GM12878 (cell line): ENCODE measurements at regions not wholly inside any gene's neighbourhood (a gene's known extent, or its start where the extent isn't known, plus 50 kb on each side); places are given as distances from the start of the nearest gene placed in this dataset.

Source experiments
- ATAC-seq: fragments of 200-7000 bp; cut with Tn5 transposase; 3 replicates; pipeline ENCODE4 v1.9.1; 2020; ENCODE audit warnings: mild to moderate bottlenecking, moderate library complexity
- BruUV-seq: library from RNA; stranded (reverse); fragments of 400-500 nt; replicated peaks from 2 replicates; lab custom pipeline; 2021; lab: Mats Ljungman, UMichigan
- CTCF ChIA-PET: fragments of 300-600 bp; sonication (Branson Sonifier 250); formaldehyde crosslinking; extraction: SDS; loops from one replicate; lab custom pipeline; 2021; ENCODE audit warnings: inconsistent platforms; lab: Yijun Ruan, JAX
- POLR2A ChIA-PET: fragments of 350-600 bp; formaldehyde crosslinking; extraction: SDS; loops from one replicate; lab custom pipeline; 2021; ENCODE audit warnings: inconsistent platforms; lab: Charles Lee
- RAD21 ChIA-PET: fragments of 300-600 bp; sonication (Branson Sonifier 250); formaldehyde crosslinking; loops from one replicate; lab custom pipeline; 2023; ENCODE audit warnings: antibody characterized with exemption; ENCODE audit not compliant: unreplicated experiment; lab: Charles Lee
- SMC1A ChIA-PET: fragments of 300-600 bp; sonication (Branson Sonifier 250); formaldehyde crosslinking; loops from one replicate; lab custom pipeline; 2023; ENCODE audit not compliant: unreplicated experiment, uncharacterized antibody; lab: Charles Lee
- DNase-seq: peaks from one replicate; pipeline ENCODE4 v3.0.0-alpha.2; 2011; ENCODE audit warnings: low read depth, low spot score
- FAIRE-seq: peaks from 3 replicates; lab custom pipeline; 2011; peaks lifted over from hg19 to GRCh38; lab: Jason Lieb, UNC
- H2AFZ ChIP-seq: 2 replicates; pipeline ENCODE4 v1.6.0; 2011; ENCODE audit warnings: low read depth, low read length, control low read depth; ENCODE audit not compliant: control insufficient read depth
- H3K27ac ChIP-seq: 2 replicates; pipeline ENCODE4 v1.5.1; 2011; ENCODE audit warnings: control low read depth; ENCODE audit not compliant: control insufficient read depth, insufficient read depth
- H3K27me3 ChIP-seq, 2 experiments: replicated peaks in 1 of 2; 2 replicates each; pipeline versions ENCODE4 v1.6.0 to v1.6.1; 2011; ENCODE audit warnings: low read length in 1 of 2; ENCODE audit not compliant: control insufficient read depth in 2 of 2, insufficient read depth in 2 of 2
- H3K36me3 ChIP-seq, 2 experiments: 2 replicates each; pipeline ENCODE4 v1.5.1; 2011; ENCODE audit warnings: low read length in 1 of 2; ENCODE audit not compliant: control insufficient read depth in 2 of 2, insufficient read depth in 2 of 2
- H3K4me1 ChIP-seq: 2 replicates; pipeline ENCODE4 v1.6.1; 2011; ENCODE audit warnings: mild to moderate bottlenecking, low read length, moderate library complexity, mixed read lengths; ENCODE audit not compliant: control insufficient read depth, insufficient read depth
- H3K4me2 ChIP-seq: 2 replicates; pipeline ENCODE4 v1.6.0; 2011; ENCODE audit warnings: control low read depth; ENCODE audit not compliant: control insufficient read depth, insufficient read depth
- H3K4me3 ChIP-seq: fragments of 200-600 bp; sonication (generic); 2 replicates; pipeline ENCODE4 v1.5.1; 2016
- H3K79me2 ChIP-seq: 2 replicates; pipeline ENCODE4 v1.6.0; 2011; ENCODE audit warnings: low read length; ENCODE audit not compliant: control insufficient read depth, insufficient read depth
- H3K9ac ChIP-seq: 2 replicates; pipeline ENCODE4 v1.8.0; 2011; ENCODE audit warnings: low read length, control low read depth, mixed read lengths; ENCODE audit not compliant: control insufficient read depth, insufficient read depth
- H3K9me3 ChIP-seq: replicated peaks from 3 replicates; pipeline ENCODE4 v1.5.1; 2011; ENCODE audit warnings: mild to moderate bottlenecking, low read length; ENCODE audit not compliant: control insufficient read depth, insufficient read depth
- H4K20me1 ChIP-seq: 2 replicates; pipeline ENCODE4 v1.6.0; 2011; ENCODE audit not compliant: control insufficient read depth, insufficient read depth
- ATF7 ChIP-seq: fragments of 450-650 bp; IDR thresholded peaks from 2 replicates; pipeline ENCODE4 v1.6.1; 2016; ENCODE audit warnings: low read depth, mild to moderate bottlenecking
- BMI1 ChIP-seq: fragments of 450-650 bp; IDR thresholded peaks from 2 replicates; pipeline ENCODE4 v1.6.1; 2016; ENCODE audit warnings: mild to moderate bottlenecking, moderate library complexity, borderline replicate concordance
- CBFB ChIP-seq: IDR thresholded peaks from 2 replicates; pipeline ENCODE4 v1.6.1; 2016; ENCODE audit warnings: antibody characterized with exemption, low read depth
- EED ChIP-seq: sonication (generic); IDR thresholded peaks from 2 replicates; pipeline ENCODE4 v1.6.1; 2016; ENCODE audit warnings: antibody characterized with exemption, low read depth
- NR2C1 ChIP-seq: fragments of 450-650 bp; IDR thresholded peaks from 2 replicates; pipeline ENCODE4 v1.6.1; 2017; ENCODE audit warnings: antibody characterized with exemption, mild to moderate bottlenecking, moderate library complexity
- POU2F2 ChIP-seq: IDR thresholded peaks from 3 replicates; pipeline ENCODE4 v1.6.1; 2011; ENCODE audit warnings: low read depth, mild to moderate bottlenecking, low read length, borderline replicate concordance
- SPI1 ChIP-seq: IDR thresholded peaks from 2 replicates; pipeline ENCODE4 v1.6.1; 2011; ENCODE audit warnings: low read depth, mild to moderate bottlenecking, low read length, moderate library complexity, borderline replicate concordance; ENCODE audit not compliant: insufficient read depth
- SRF ChIP-seq, 2 experiments: IDR thresholded peaks; 2 replicates each; pipeline ENCODE4 v1.6.1; 2011; ENCODE audit warnings: low read depth in 2 of 2, low read length in 2 of 2, mild to moderate bottlenecking in 1 of 2, moderate library complexity in 1 of 2
- TARDBP ChIP-seq: IDR thresholded peaks from 2 replicates; pipeline ENCODE4 v1.6.1; 2016; ENCODE audit warnings: borderline replicate concordance
- TBL1XR1 ChIP-seq: IDR thresholded peaks from 2 replicates; pipeline ENCODE4 v1.6.1; 2012; ENCODE audit warnings: low read depth, low read length, improper control_type of control experiment
- TCF12 ChIP-seq: IDR thresholded peaks from 2 replicates; pipeline ENCODE4 v1.6.1; 2011; ENCODE audit warnings: low read depth, mild to moderate bottlenecking, low read length
- YBX1 ChIP-seq: fragments of 450-650 bp; IDR thresholded peaks from 2 replicates; pipeline ENCODE4 v1.6.1; 2016; ENCODE audit warnings: antibody characterized with exemption
- ZNF384 ChIP-seq: IDR thresholded peaks from 2 replicates; pipeline ENCODE4 v1.6.1; 2012; ENCODE audit warnings: low read depth, mild to moderate bottlenecking, low read length, improper control_type of control experiment, borderline replicate concordance
- ZNF622 ChIP-seq: fragments of 450-650 bp; IDR thresholded peaks from 2 replicates; pipeline ENCODE4 v1.6.1; 2017; ENCODE audit warnings: mild to moderate bottlenecking, inconsistent platforms
- WGBS: methylation state at CpG from one replicate; pipeline ENCODE4 v1.1.6; 2016; ENCODE audit warnings: low lambda C conversion rate; ENCODE audit not compliant: insufficient replicate concordance, insufficient coverage; ENCODE audit errors: missing lambda C conversion rate; 5-methylcytosine and 5-hydroxymethylcytosine counted together
- in situ Hi-C: fragments of 300-500 bp; cut with MboI; formaldehyde crosslinking; loops from 9 replicates; pipeline ENCODE4 v1.14.3; 2018; ENCODE audit warnings: mixed read lengths
- intact Hi-C: fragments of 100-400 bp; cut with micrococcal nuclease; formaldehyde crosslinking; loops from one replicate; pipeline ENCODE4 v1.14.2; 2022; ENCODE audit not compliant: unreplicated experiment
- TF ChIP-seq, protein P1 (sequence below): IDR thresholded peaks from 2 replicates; pipeline ENCODE4 v1.6.1; 2011; ENCODE audit warnings: borderline replicate concordance, low read depth, mild to moderate bottlenecking, moderate library complexity, mixed read lengths, low read length; ENCODE audit not compliant: insufficient read depth; ENCODE audit errors: extremely low read length
- TF ChIP-seq, protein P2 (sequence below): fragments of 450-650 bp; IDR thresholded peaks from 2 replicates; pipeline ENCODE4 v1.6.1; 2016; ENCODE audit warnings: mild to moderate bottlenecking, moderate library complexity, borderline replicate concordance
- TF ChIP-seq, protein P3 (sequence below): fragments of 450-650 bp; IDR thresholded peaks from 2 replicates; pipeline ENCODE4 v1.6.1; 2017; ENCODE audit warnings: antibody characterized with exemption, mild to moderate bottlenecking, moderate library complexity

DNA sequence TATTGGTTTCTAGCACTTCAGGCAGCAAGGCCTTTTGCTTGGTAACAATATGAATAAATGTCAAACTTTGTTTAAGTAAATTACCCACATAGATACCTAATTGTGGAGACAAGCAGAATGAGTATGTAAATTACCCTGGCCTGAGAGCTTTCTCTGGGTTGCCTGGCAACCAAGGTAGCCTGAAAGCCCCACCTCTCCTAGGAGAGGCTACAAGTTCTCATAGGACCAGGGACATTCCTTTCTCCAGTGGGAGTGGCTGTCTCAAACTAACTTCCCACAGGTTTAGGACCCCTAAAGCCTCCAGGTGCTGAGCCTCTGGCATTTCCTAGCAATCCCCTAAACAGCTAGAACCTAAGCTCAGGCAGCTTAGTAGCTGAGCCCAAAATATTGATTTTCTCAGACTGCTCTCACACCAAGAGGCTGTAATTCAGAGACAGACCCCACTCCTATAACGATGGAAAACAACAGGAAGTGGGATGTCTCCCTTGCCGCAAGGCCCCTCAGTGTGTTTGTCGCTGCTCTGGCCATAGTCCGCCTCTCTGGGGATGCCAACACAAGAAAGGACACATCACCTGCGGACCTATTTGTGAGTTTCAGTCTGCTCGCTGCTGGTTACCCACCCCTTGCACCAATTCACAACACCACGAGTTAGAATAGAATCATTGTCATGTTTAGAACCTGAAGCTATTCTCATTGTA lies 207.3 kb downstream of the DLEU7 start:
- peak; percentile 89 for TF ChIP-seq BMI1
- no peak for TF ChIP-seq YBX1
- TF ChIP-seq ATF7, result no peak
- TF ChIP-seq, protein P1, sequence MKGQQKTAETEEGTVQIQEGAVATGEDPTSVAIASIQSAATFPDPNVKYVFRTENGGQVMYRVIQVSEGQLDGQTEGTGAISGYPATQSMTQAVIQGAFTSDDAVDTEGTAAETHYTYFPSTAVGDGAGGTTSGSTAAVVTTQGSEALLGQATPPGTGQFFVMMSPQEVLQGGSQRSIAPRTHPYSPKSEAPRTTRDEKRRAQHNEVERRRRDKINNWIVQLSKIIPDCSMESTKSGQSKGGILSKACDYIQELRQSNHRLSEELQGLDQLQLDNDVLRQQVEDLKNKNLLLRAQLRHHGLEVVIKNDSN, result no peak
- no peak for TF ChIP-seq SRF (IDR thresholded peaks at IDR 0.05; ENCODE audit: low read depth in 2 of 2, low read length in 2 of 2)
- TF ChIP-seq, protein P2, sequence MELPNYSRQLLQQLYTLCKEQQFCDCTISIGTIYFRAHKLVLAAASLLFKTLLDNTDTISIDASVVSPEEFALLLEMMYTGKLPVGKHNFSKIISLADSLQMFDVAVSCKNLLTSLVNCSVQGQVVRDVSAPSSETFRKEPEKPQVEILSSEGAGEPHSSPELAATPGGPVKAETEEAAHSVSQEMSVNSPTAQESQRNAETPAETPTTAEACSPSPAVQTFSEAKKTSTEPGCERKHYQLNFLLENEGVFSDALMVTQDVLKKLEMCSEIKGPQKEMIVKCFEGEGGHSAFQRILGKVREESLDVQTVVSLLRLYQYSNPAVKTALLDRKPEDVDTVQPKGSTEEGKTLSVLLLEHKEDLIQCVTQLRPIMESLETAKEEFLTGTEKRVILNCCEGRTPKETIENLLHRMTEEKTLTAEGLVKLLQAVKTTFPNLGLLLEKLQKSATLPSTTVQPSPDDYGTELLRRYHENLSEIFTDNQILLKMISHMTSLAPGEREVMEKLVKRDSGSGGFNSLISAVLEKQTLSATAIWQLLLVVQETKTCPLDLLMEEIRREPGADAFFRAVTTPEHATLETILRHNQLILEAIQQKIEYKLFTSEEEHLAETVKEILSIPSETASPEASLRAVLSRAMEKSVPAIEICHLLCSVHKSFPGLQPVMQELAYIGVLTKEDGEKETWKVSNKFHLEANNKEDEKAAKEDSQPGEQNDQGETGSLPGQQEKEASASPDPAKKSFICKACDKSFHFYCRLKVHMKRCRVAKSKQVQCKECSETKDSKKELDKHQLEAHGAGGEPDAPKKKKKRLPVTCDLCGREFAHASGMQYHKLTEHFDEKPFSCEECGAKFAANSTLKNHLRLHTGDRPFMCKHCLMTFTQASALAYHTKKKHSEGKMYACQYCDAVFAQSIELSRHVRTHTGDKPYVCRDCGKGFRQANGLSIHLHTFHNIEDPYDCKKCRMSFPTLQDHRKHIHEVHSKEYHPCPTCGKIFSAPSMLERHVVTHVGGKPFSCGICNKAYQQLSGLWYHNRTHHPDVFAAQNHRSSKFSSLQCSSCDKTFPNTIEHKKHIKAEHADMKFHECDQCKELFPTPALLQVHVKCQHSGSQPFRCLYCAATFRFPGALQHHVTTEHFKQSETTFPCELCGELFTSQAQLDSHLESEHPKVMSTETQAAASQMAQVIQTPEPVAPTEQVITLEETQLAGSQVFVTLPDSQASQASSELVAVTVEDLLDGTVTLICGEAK, result no peak
- no peak for TF ChIP-seq TBL1XR1
- TF ChIP-seq TARDBP, result no peak
- TF ChIP-seq CBFB, result no peak
- no peak for TF ChIP-seq EED
- TF ChIP-seq, protein P3, sequence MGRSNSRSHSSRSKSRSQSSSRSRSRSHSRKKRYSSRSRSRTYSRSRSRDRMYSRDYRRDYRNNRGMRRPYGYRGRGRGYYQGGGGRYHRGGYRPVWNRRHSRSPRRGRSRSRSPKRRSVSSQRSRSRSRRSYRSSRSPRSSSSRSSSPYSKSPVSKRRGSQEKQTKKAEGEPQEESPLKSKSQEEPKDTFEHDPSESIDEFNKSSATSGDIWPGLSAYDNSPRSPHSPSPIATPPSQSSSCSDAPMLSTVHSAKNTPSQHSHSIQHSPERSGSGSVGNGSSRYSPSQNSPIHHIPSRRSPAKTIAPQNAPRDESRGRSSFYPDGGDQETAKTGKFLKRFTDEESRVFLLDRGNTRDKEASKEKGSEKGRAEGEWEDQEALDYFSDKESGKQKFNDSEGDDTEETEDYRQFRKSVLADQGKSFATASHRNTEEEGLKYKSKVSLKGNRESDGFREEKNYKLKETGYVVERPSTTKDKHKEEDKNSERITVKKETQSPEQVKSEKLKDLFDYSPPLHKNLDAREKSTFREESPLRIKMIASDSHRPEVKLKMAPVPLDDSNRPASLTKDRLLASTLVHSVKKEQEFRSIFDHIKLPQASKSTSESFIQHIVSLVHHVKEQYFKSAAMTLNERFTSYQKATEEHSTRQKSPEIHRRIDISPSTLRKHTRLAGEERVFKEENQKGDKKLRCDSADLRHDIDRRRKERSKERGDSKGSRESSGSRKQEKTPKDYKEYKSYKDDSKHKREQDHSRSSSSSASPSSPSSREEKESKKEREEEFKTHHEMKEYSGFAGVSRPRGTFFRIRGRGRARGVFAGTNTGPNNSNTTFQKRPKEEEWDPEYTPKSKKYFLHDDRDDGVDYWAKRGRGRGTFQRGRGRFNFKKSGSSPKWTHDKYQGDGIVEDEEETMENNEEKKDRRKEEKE, result no peak
- no peak for TF ChIP-seq SPI1
- TF ChIP-seq POU2F2, result peak; percentile 42; the same call in 1 of the 3 replicates
- no peak for TF ChIP-seq NR2C1
- no peak for TF ChIP-seq TCF12
- TF ChIP-seq ZNF384, result no peak
- no peak for TF ChIP-seq ZNF622
- CTCF ChIA-PET, result interaction anchor here (1.1 to 1.5 kb wide), 3 partner anchors 16 to 165 kb away, joined by 3 to 5 read pairs (median 3); no protein-coding TSS in a partner anchor
- Histone ChIP-seq H3K4me2 (peak overlapping the region; percentile 31), H2AFZ (peak overlapping the region; percentile 31), H3K9ac (no peak overlapping the region), H3K79me2 (no peaks in the 10 kb centered on the region), H3K4me3 (no peak overlapping the region), H3K9me3 (no peaks in the 10 kb centered on the region), H3K27ac (no peak overlapping the region), H4K20me1 (no peaks in the 10 kb centered on the region), H3K27me3 (no peaks in the 10 kb centered on the region), H3K36me3 (no peaks in the 10 kb centered on the region), H3K4me1 (peaks cover 8% of the 10 kb centered on the region)
- DNase-seq (no peak), ATAC-seq (peak; percentile 92), FAIRE-seq (no peak)
- in situ Hi-C loops, result no loop called here
- RAD21 ChIA-PET, result interaction anchor here (0.7 to 2.1 kb wide), 12 partner anchors 15 to 660 kb away, joined by 3 to 14 read pairs (median 4); partner anchors contain the start of gene TRIM13
- POLR2A ChIA-PET, result no interaction called here
- intact Hi-C loops, result no loop called here
- WGBS, result 56% methylated on average over 7 of the region's 7 CpGs
- SMC1A ChIA-PET, result interaction anchor here (0.7 to 2.7 kb wide), 17 partner anchors 10 to 657 kb away, joined by 3 to 18 read pairs (median 4); no protein-coding TSS in a partner anchor
- BruUV-seq, result no TSS peak
